DND-41 (cell line): ENCODE measurements at regions not wholly inside any gene's neighbourhood (a gene's known extent, or its start where the extent isn't known, plus 50 kb on each side); places are given as distances from the start of the nearest gene placed in this dataset.

ENCODE experiments used
- CTCF ChIP-seq: IDR thresholded peaks from 2 replicates; pipeline ENCODE4 v1.5.1; 2012; ENCODE audit warnings: borderline replicate concordance, low read length, moderate library complexity, mild to moderate bottlenecking; ENCODE audit not compliant: poor library complexity, severe bottlenecking; ENCODE audit errors: extremely low read depth
- EZH2 ChIP-seq: IDR thresholded peaks from 3 replicates; pipeline ENCODE4 v1.6.1; 2012; ENCODE audit warnings: borderline replicate concordance, low read depth, mild to moderate bottlenecking, moderate library complexity, low read length, inconsistent platforms; ENCODE audit not compliant: severe bottlenecking

DNA sequence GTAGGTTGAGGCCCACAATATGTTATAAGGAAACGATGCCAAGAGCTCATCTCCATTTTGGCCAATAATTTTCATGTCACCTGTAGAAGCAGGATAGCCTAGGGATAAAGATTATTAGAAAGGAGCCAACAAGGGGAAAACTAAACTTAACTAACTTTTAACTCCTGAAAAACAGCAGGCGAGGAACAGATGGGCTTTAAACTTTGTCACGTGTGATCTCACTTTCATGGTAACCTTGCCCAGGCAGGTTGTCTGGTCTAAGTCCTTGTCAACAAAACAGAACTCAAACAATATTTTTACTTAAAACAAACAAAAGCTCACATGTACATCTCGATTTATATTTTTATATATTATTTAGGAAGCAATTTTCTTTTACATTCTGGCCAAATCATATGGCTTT lies 1672.0 kb downstream of the TP53TG3F start:
- TF ChIP-seq CTCF (no peak), EZH2 (no peak)
